DOHH2 (cell line): ENCODE measurements at regions not wholly inside any gene's neighbourhood (a gene's known extent, or its start where the extent isn't known, plus 50 kb on each side); places are given as distances from the start of the nearest gene placed in this dataset.

Experiments used
- H3F3A ChIP-seq: fragments of 200-600 bp; sonication (generic), shearing (Covaris generic); 2 replicates; pipeline ENCODE4 v1.6.0; 2016; ENCODE audit warnings: antibody characterized with exemption, mild to moderate bottlenecking; ENCODE audit not compliant: control insufficient read depth, insufficient read depth
- H3K27ac ChIP-seq: fragments of 200-600 bp; sonication (generic); 2 replicates; pipeline ENCODE4 v1.5.1; 2014; ENCODE audit warnings: low read depth, mild to moderate bottlenecking, low read length, moderate library complexity
- H3K27me3 ChIP-seq: fragments of 200-600 bp; sonication (generic); 2 replicates; pipeline ENCODE4 v1.6.1; 2014; ENCODE audit warnings: mild to moderate bottlenecking, low read length, mixed read lengths; ENCODE audit not compliant: control insufficient read depth
- H3K36me3 ChIP-seq: fragments of 200-600 bp; sonication (generic); 2 replicates; pipeline ENCODE4 v1.6.1; 2014; ENCODE audit warnings: mild to moderate bottlenecking, low read length, moderate library complexity, mixed read lengths; ENCODE audit not compliant: control insufficient read depth
- H3K4me1 ChIP-seq: fragments of 200-600 bp; sonication (generic); 2 replicates; pipeline ENCODE4 v1.6.1; 2014; ENCODE audit warnings: mild to moderate bottlenecking, low read length, mixed read lengths; ENCODE audit not compliant: control insufficient read depth
- H3K4me2 ChIP-seq: fragments of 200-600 bp; sonication (generic); 2 replicates; pipeline ENCODE4 v1.6.0; 2014; ENCODE audit warnings: mild to moderate bottlenecking, low read length, moderate library complexity
- H3K4me3 ChIP-seq: fragments of 200-600 bp; sonication (generic); 2 replicates; pipeline ENCODE4 v1.5.1; 2014; ENCODE audit warnings: mild to moderate bottlenecking, low read length, mixed read lengths
- H3K79me2 ChIP-seq: fragments of 200-600 bp; sonication (generic); 2 replicates; pipeline ENCODE4 v1.6.1; 2014; ENCODE audit warnings: mild to moderate bottlenecking, low read length, mixed read lengths; ENCODE audit not compliant: control insufficient read depth
- H3K9me2 ChIP-seq: fragments of 200-600 bp; sonication (generic); replicated peaks from 2 replicates; pipeline ENCODE4 v1.6.1; 2014; ENCODE audit warnings: mild to moderate bottlenecking, low read length, mixed read lengths; ENCODE audit not compliant: control insufficient read depth
- H3K9me3 ChIP-seq: fragments of 200-600 bp; sonication (generic); 2 replicates; pipeline ENCODE4 v1.6.1; 2014; ENCODE audit warnings: antibody characterized with exemption, low read length, mixed read lengths; ENCODE audit not compliant: control insufficient read depth, insufficient read depth
- H4K20me1 ChIP-seq: fragments of 200-600 bp; sonication (generic); 2 replicates; pipeline ENCODE4 v1.6.0; 2014; ENCODE audit warnings: low read depth, mild to moderate bottlenecking, antibody characterized with exemption, low read length, moderate library complexity; ENCODE audit not compliant: control insufficient read depth, insufficient read depth
- EZH2phosphoT487 ChIP-seq: fragments of 200-600 bp; sonication (generic); IDR thresholded peaks from 2 replicates; pipeline ENCODE4 v1.6.1; 2017; ENCODE audit warnings: borderline replicate concordance, mild to moderate bottlenecking, antibody characterized with exemption, low read length, moderate library complexity, mixed read lengths
- TF ChIP-seq, protein P1 (sequence below): fragments of 200-600 bp; sonication (generic); IDR thresholded peaks from one replicate; pipeline ENCODE4 v1.5.1; 2014; ENCODE audit warnings: antibody characterized with exemption, mild to moderate bottlenecking, low read depth, low read length; ENCODE audit not compliant: poor library complexity, severe bottlenecking

DNA sequence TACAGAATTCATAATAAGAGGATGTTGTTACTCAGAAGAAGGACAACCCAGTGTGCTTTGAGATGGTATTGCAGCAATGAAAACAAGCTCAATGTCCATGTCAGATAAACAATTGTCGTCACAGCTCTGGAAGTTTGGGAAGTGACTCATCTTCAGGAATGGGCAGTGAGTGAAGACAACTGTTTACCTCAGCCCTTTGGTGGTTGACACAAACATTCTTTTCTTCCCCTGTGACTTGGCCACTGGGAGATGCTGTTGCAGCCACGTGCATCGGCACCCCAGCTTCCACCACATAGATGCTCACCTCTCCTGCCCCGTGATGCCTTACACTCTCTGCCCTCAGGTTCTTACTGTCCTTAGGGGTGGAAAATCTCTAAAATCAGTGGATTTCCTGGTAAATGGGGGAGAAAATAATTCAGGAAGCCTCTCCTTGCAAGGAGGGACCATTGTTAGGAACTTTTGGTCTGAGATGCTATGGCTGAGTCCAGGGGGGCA lies 114.1 kb upstream of the GALNT15 start:
- Histone ChIP-seq H3K4me3 (no peak overlapping the region), H3K27ac (no peak overlapping the region), H3K27me3 (peaks cover 4% of the 10 kb centered on the region; the same call in 1 of the 2 replicates), H3K9me2 (no peaks in the 10 kb centered on the region), H3K4me2 (no peak overlapping the region), H3K79me2 (no peaks in the 10 kb centered on the region), H3F3A (no peaks in the 10 kb centered on the region), H4K20me1 (no peaks in the 10 kb centered on the region), H3K4me1 (no peaks in the 10 kb centered on the region), H3K9me3 (no peaks in the 10 kb centered on the region), H3K36me3 (no peaks in the 10 kb centered on the region)
- TF ChIP-seq EZH2phosphoT487 = no peak
- TF ChIP-seq, protein P1, sequence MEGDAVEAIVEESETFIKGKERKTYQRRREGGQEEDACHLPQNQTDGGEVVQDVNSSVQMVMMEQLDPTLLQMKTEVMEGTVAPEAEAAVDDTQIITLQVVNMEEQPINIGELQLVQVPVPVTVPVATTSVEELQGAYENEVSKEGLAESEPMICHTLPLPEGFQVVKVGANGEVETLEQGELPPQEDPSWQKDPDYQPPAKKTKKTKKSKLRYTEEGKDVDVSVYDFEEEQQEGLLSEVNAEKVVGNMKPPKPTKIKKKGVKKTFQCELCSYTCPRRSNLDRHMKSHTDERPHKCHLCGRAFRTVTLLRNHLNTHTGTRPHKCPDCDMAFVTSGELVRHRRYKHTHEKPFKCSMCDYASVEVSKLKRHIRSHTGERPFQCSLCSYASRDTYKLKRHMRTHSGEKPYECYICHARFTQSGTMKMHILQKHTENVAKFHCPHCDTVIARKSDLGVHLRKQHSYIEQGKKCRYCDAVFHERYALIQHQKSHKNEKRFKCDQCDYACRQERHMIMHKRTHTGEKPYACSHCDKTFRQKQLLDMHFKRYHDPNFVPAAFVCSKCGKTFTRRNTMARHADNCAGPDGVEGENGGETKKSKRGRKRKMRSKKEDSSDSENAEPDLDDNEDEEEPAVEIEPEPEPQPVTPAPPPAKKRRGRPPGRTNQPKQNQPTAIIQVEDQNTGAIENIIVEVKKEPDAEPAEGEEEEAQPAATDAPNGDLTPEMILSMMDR = no peak

DNA sequence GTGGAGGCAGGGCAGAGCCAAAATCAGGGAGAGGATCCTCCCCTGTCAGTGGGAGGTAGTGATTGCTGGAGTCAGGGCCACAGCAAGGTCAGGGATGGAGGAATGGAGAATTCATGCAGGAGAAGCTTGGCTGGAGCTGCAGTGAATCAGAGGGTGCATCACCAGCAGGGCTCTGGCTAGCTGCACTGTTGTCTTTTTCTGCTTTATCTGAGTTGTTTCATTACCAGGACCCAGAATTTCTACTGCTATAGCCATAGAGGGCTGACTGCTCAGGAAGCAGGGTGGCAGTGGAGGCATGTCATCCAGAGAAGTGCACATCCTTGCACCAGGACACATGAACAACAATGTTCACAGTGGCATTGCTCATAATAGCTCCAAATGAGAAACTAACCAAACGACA lies 113.5 kb upstream of the GALNT15 start:
- Histone ChIP-seq H3K9me2 (no peaks in the 10 kb centered on the region), H3K27me3 (peaks cover 4% of the 10 kb centered on the region; the same call in 1 of the 2 replicates), H4K20me1 (no peaks in the 10 kb centered on the region), H3F3A (no peaks in the 10 kb centered on the region), H3K4me3 (no peak overlapping the region), H3K9me3 (no peaks in the 10 kb centered on the region), H3K4me2 (no peak overlapping the region), H3K36me3 (no peaks in the 10 kb centered on the region), H3K27ac (no peak overlapping the region), H3K4me1 (no peaks in the 10 kb centered on the region), H3K79me2 (no peaks in the 10 kb centered on the region)
- no peak for TF ChIP-seq EZH2phosphoT487
- TF ChIP-seq, protein P1 = no peak

DNA sequence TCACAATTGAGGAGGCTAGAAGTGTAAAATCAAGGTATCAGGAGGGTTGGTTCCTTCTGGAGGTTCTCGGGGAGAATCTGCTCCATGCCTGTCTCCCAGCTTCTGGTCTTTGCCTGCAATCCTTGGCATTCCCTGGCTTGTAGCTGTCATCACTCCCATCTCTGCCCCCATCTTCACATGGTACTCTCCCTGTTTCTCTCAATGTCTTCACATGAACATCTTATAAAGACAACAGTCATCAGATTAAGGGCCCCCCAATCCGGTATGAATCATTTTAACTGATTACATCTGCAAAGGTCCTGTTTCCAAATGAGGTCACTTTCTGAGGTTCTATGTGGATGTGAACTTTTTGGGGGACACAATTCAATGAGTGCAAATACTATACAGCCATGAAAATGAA lies 113.0 kb upstream of the GALNT15 start:
- H3K9me2 ChIP-seq = no peaks in the 10 kb centered on the region
- H3K36me3 ChIP-seq = no peaks in the 10 kb centered on the region
- H3K9me3 ChIP-seq = no peaks in the 10 kb centered on the region
- no peaks in the 10 kb centered on the region for H4K20me1 ChIP-seq
- no peaks in the 10 kb centered on the region for H3K4me1 ChIP-seq
- H3K79me2 ChIP-seq = no peaks in the 10 kb centered on the region
- H3F3A ChIP-seq = no peaks in the 10 kb centered on the region
- no peak for TF ChIP-seq EZH2phosphoT487
- TF ChIP-seq, protein P1 = no peak
- peaks cover 4% of the 10 kb centered on the region; the same call in 1 of the 2 replicates for H3K27me3 ChIP-seq
- H3K4me3 ChIP-seq = no peak overlapping the region
- no peak overlapping the region for H3K27ac ChIP-seq
- H3K4me2 ChIP-seq = no peak overlapping the region

DNA sequence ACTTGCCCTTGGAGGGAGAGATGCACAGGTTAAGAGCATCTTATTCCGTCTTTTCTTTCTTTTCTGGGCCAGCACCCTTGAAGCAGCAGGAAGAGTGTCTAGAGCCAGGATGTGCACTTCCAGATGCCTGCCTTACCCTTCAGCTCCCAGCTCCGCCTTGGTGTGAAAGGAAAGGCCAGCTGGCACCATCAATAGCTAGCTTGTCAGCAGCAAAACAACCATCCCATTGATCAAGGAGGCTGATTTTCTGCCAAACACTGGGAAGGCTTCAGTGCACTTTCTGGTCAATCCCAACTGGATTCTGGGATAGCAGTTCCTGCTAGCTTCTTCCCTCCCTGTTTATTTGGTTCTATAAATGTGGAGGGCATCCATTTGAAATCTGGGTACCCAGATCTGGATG lies 110.9 kb upstream of the GALNT15 start:
- no peak overlapping the region for H3K4me3 ChIP-seq
- H3K4me1 ChIP-seq = no peaks in the 10 kb centered on the region
- H3K27ac ChIP-seq = no peak overlapping the region
- no peak for TF ChIP-seq EZH2phosphoT487
- TF ChIP-seq, protein P1 = no peak
- H4K20me1 ChIP-seq = no peaks in the 10 kb centered on the region
- H3F3A ChIP-seq = no peaks in the 10 kb centered on the region
- no peaks in the 10 kb centered on the region for H3K79me2 ChIP-seq
- no peaks in the 10 kb centered on the region for H3K9me2 ChIP-seq
- peaks cover 4% of the 10 kb centered on the region; the same call in 1 of the 2 replicates for H3K27me3 ChIP-seq
- no peak overlapping the region for H3K4me2 ChIP-seq
- no peaks in the 10 kb centered on the region for H3K9me3 ChIP-seq
- H3K36me3 ChIP-seq = no peaks in the 10 kb centered on the region
